A673 (cell line): ENCODE measurements at regions not wholly inside any gene's neighbourhood (a gene's known extent, or its start where the extent isn't known, plus 50 kb on each side); places are given as distances from the start of the nearest gene placed in this dataset.

Experiments
- CTCF ChIP-seq: fragments of 300-800, 200-600 bp; sonication (generic); conservative IDR thresholded peaks from 2 replicates; pipeline ENCODE4 v1.5.1; 2017; ENCODE audit warnings: low read depth, mild to moderate bottlenecking, antibody characterized with exemption, low read length, moderate library complexity, mixed read lengths
- EZH2 ChIP-seq: fragments of 200-600 bp; sonication (generic); IDR thresholded peaks from 2 replicates; pipeline ENCODE4 v1.6.1; 2017; ENCODE audit warnings: borderline replicate concordance, low read depth, mild to moderate bottlenecking, mixed read lengths, antibody characterized with exemption, low read length; ENCODE audit not compliant: poor library complexity, severe bottlenecking

DNA sequence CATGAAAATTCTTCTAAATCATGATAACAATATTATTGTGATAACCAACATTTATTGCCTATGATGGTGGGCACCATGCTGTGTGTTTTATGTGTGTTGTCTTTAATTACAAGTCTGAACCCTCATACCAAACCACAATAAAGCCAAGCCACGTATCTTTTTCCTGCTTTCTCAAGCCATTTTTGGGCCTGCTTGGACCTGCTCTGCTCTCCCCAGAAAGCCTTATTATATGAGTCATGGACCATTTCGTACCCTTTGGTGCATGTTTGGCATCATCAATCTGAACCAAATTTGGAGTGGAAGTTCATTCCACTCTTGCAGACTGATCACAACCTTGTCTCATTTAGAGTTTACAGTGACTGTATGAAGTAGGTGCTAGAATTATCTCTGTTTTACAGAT lies 87.3 kb upstream of the CD53 start:
- no peak for TF ChIP-seq CTCF
- TF ChIP-seq EZH2 = no peak
